ENCODE measurements at regions not wholly inside any gene's neighbourhood (a gene's known extent, or its start where the extent isn't known, plus 50 kb on each side); places are given as distances from the start of the nearest gene placed in this dataset.

- TF ChIP-seq SP1 (IDR thresholded peaks at IDR 0.05; ENCODE audit: low read depth): no peak
- TF ChIP-seq, protein P1, sequence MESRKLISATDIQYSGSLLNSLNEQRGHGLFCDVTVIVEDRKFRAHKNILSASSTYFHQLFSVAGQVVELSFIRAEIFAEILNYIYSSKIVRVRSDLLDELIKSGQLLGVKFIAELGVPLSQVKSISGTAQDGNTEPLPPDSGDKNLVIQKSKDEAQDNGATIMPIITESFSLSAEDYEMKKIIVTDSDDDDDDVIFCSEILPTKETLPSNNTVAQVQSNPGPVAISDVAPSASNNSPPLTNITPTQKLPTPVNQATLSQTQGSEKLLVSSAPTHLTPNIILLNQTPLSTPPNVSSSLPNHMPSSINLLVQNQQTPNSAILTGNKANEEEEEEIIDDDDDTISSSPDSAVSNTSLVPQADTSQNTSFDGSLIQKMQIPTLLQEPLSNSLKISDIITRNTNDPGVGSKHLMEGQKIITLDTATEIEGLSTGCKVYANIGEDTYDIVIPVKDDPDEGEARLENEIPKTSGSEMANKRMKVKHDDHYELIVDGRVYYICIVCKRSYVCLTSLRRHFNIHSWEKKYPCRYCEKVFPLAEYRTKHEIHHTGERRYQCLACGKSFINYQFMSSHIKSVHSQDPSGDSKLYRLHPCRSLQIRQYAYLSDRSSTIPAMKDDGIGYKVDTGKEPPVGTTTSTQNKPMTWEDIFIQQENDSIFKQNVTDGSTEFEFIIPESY (IDR thresholded peaks at IDR 0.05; ENCODE audit: extremely low read depth, insufficient replicate concordance, low read length): no peak
- no peak for TF ChIP-seq SIN3A (IDR thresholded peaks at IDR 0.05; ENCODE audit: low read depth)
- no peak for TF ChIP-seq YY1 (IDR thresholded peaks at IDR 0.05; ENCODE audit: extremely low read depth, insufficient replicate concordance, low read depth, low read length)
These were observed 50.8 kb upstream of the SSBP3 start for GRCh38 chr1:54456921-54457529.
